ENCODE measurements at regions not wholly inside any gene's neighbourhood (a gene's known extent, or its start where the extent isn't known, plus 50 kb on each side); places are given as distances from the start of the nearest gene placed in this dataset.
"Not testable (repeated sequence)": the region's sequence is repeated elsewhere in the genome, so short reads cannot be mapped to it uniquely, and the experiment has no call there.

GRCh38 chr1:120465900-120466299, 51.1 kb downstream of the NBPF8 start:
- H3K23ac ChIP-seq (ENCODE audit: low read depth, low read length); H2BK20ac ChIP-seq (ENCODE audit: low read depth, low read length); in situ Hi-C loops (cut with MboI; ENCODE audit: low sequenced_read_pairs); H3K36me3 ChIP-seq (ENCODE audit: control insufficient read depth, insufficient read depth, low read length); H3K18ac ChIP-seq (ENCODE audit: low read depth, low read length); dilution Hi-C loops (cut with HindIII; ENCODE audit: low sequenced_read_pairs, unreplicated experiment); H3K4ac ChIP-seq (ENCODE audit: low read depth, low read length); H2BK5ac ChIP-seq (ENCODE audit: low read depth, low read length, poor library complexity, severe bottlenecking); H3K9me3 ChIP-seq (ENCODE audit: control insufficient read depth, insufficient read depth, low read length); CTCF ChIA-PET; H2BK15ac ChIP-seq (ENCODE audit: low read depth, low read length); H3K14ac ChIP-seq (replicated peaks; ENCODE audit: low read depth, low read length); H2AK5ac ChIP-seq (ENCODE audit: low read depth, low read length); H2BK120ac ChIP-seq (ENCODE audit: low read depth, low read length); intact Hi-C loops (cut with micrococcal nuclease); H3K9ac ChIP-seq (ENCODE audit: low read depth, low read length); H3K27me3 ChIP-seq (ENCODE audit: control insufficient read depth, insufficient read depth, low read length); H3K27ac ChIP-seq (ENCODE audit: insufficient read depth, low read length); H4K20me1 ChIP-seq (ENCODE audit: insufficient read depth, low read length); H4K8ac ChIP-seq (ENCODE audit: low read depth in 2 of 2, low read length in 2 of 2); H3K4me1 ChIP-seq (ENCODE audit: control insufficient read depth, insufficient read depth, low read length); H3K4me3 ChIP-seq (ENCODE audit: insufficient read depth, low read depth, low read length); H4K5ac ChIP-seq (ENCODE audit: low read depth, low read length); H2AK9ac ChIP-seq (replicated peaks; ENCODE audit: low read depth, low read length, poor library complexity); H3K56ac ChIP-seq (ENCODE audit: extremely low read depth, insufficient read depth, low read length); H3K79me1 ChIP-seq (ENCODE audit: low read depth in 1 of 2, low read length in 2 of 2); H2AFZ ChIP-seq (replicated peaks; ENCODE audit: low read length, poor library complexity); ATAC-seq (ENCODE audit: low read depth); POLR2A ChIA-PET (ENCODE audit: unreplicated experiment); H4K91ac ChIP-seq (ENCODE audit: insufficient read depth, low read depth, low read length); H3K4me2 ChIP-seq (ENCODE audit: low read depth, low read length); BruUV-seq (replicated peaks); H3K9me1 ChIP-seq (ENCODE audit: insufficient read depth, low read length): not testable (repeated sequence)
- peak; percentile 69 for DNase-seq
- 70% methylated on average over 2 of the region's 6 CpGs; no CpG with 5 or more reads in 1 of the 2 experiments for WGBS, 2 experiments (ENCODE audit: extremely low coverage in 2 of 2, insufficient read length in 1 of 2)

DNA sequence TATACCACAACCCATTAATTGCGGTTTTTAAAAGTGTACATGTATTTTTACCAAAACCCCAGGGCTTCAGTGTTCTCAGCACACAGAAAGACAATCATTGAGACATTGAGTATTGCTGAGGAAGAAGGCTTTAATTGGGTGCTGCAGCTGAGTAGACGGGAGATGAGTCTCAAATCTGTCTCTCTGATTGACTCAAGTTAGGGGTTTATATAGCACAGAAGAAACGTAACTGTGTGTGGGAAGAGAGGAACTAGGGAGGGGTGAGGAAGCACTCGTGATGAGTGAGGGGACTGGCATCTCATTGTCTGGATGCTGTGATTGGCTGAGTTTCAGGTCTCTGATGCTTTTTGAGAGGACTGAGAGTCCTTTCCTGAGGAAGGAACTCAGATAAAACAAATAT, 62.8 kb downstream of the NBPF8 start:
- POLR2A ChIA-PET (ENCODE audit: unreplicated experiment); H2AFZ ChIP-seq (replicated peaks; ENCODE audit: low read length, poor library complexity); H2AK9ac ChIP-seq (replicated peaks; ENCODE audit: low read depth, low read length, poor library complexity); H3K56ac ChIP-seq (ENCODE audit: extremely low read depth, insufficient read depth, low read length); H2BK20ac ChIP-seq (ENCODE audit: low read depth, low read length); H4K5ac ChIP-seq (ENCODE audit: low read depth, low read length); DNase-seq; H2AK5ac ChIP-seq (ENCODE audit: low read depth, low read length); H4K20me1 ChIP-seq (ENCODE audit: insufficient read depth, low read length); H3K9ac ChIP-seq (ENCODE audit: low read depth, low read length); H3K4ac ChIP-seq (ENCODE audit: low read depth, low read length); H3K14ac ChIP-seq (replicated peaks; ENCODE audit: low read depth, low read length); ATAC-seq (ENCODE audit: low read depth); H3K9me1 ChIP-seq (ENCODE audit: insufficient read depth, low read length); H3K4me3 ChIP-seq (ENCODE audit: insufficient read depth, low read depth, low read length); H2BK15ac ChIP-seq (ENCODE audit: low read depth, low read length); H2BK5ac ChIP-seq (ENCODE audit: low read depth, low read length, poor library complexity, severe bottlenecking); H3K18ac ChIP-seq (ENCODE audit: low read depth, low read length); H3K4me2 ChIP-seq (ENCODE audit: low read depth, low read length); H3K36me3 ChIP-seq (ENCODE audit: control insufficient read depth, insufficient read depth, low read length); intact Hi-C loops (cut with micrococcal nuclease); H3K4me1 ChIP-seq (ENCODE audit: control insufficient read depth, insufficient read depth, low read length); H3K79me1 ChIP-seq (ENCODE audit: low read depth in 1 of 2, low read length in 2 of 2); H4K91ac ChIP-seq (ENCODE audit: insufficient read depth, low read depth, low read length); H3K23ac ChIP-seq (ENCODE audit: low read depth, low read length); H4K8ac ChIP-seq (ENCODE audit: low read depth in 2 of 2, low read length in 2 of 2); BruUV-seq (replicated peaks); H3K27me3 ChIP-seq (ENCODE audit: control insufficient read depth, insufficient read depth, low read length); H3K9me3 ChIP-seq (ENCODE audit: control insufficient read depth, insufficient read depth, low read length); H3K27ac ChIP-seq (ENCODE audit: insufficient read depth, low read length); CTCF ChIA-PET; dilution Hi-C loops (cut with HindIII; ENCODE audit: low sequenced_read_pairs, unreplicated experiment); H2BK120ac ChIP-seq (ENCODE audit: low read depth, low read length); in situ Hi-C loops (cut with MboI; ENCODE audit: low sequenced_read_pairs): not testable (repeated sequence)
- WGBS, 2 experiments (ENCODE audit: extremely low coverage in 2 of 2, insufficient read length in 1 of 2), result no CpG with 5 or more reads among the region's 4 CpGs

Measured in IMR-90 (cell line).